H1 (cell line): ENCODE measurements at regions not wholly inside any gene's neighbourhood (a gene's known extent, or its start where the extent isn't known, plus 50 kb on each side); places are given as distances from the start of the nearest gene placed in this dataset.

Experiments used
- CTCF ChIA-PET: fragments of 300-600 bp; sonication (Branson Sonifier 250); formaldehyde crosslinking; loops from one replicate; lab custom pipeline; 2021; ENCODE audit not compliant: partially characterized antibody; lab: Charles Lee
- POLR2A ChIA-PET: fragments of 300-600 bp; sonication (Branson Sonifier 250); formaldehyde crosslinking; loops from one replicate; lab custom pipeline; 2021; ENCODE audit warnings: inconsistent platforms; ENCODE audit not compliant: partially characterized antibody; lab: Charles Lee
- DNase-seq, 2 experiments: peaks; one replicate each; pipeline versions ENCODE4 v3.0.0 to v3.0.0-alpha.2; 2010 to 2022; ENCODE audit warnings: low spot score in 2 of 2, low read depth in 1 of 2, mixed read lengths in 1 of 2
- FAIRE-seq: peaks from 2 replicates; lab custom pipeline; 2011; peaks lifted over from hg19 to GRCh38; lab: Jason Lieb, UNC
- H2AFZ ChIP-seq: 2 replicates; pipeline ENCODE4 v1.8.1; 2012; ENCODE audit warnings: low read length, inconsistent platforms
- H2AK5ac ChIP-seq: 2 replicates; pipeline ENCODE4 v1.6.1; 2013; ENCODE audit warnings: low read depth, low read length
- H2BK120ac ChIP-seq: replicated peaks from 2 replicates; pipeline ENCODE3; 2013; ENCODE audit warnings: low read depth, low read length, inconsistent platforms
- H2BK12ac ChIP-seq: 2 replicates; pipeline ENCODE4 v1.6.1; 2013; ENCODE audit warnings: low read depth, low read length
- H2BK15ac ChIP-seq: 2 replicates; pipeline ENCODE4 v1.6.1; 2013; ENCODE audit warnings: low read length
- H2BK20ac ChIP-seq: 2 replicates; pipeline ENCODE4 v1.6.1; 2013; ENCODE audit warnings: low read length
- H2BK5ac ChIP-seq: 2 replicates; pipeline ENCODE4 v1.6.1; 2013; ENCODE audit warnings: low read depth, low read length
- H3K14ac ChIP-seq: 2 replicates; pipeline ENCODE4 v1.6.1; 2013; ENCODE audit warnings: inconsistent platforms; ENCODE audit not compliant: insufficient read length
- H3K18ac ChIP-seq: 2 replicates; pipeline ENCODE4 v1.6.1; 2013; ENCODE audit warnings: low read length; ENCODE audit errors: extremely low read depth
- H3K23ac ChIP-seq: 2 replicates; pipeline ENCODE4 v1.6.1; 2013; ENCODE audit warnings: inconsistent platforms; ENCODE audit not compliant: insufficient read length
- H3K23me2 ChIP-seq: 2 replicates; pipeline ENCODE4 v1.6.1; 2013; ENCODE audit warnings: low read depth, low read length
- H3K27ac ChIP-seq: 2 replicates; pipeline ENCODE4 v1.6.1; 2011; ENCODE audit warnings: low read depth, low read length, inconsistent platforms
- H3K27me3 ChIP-seq, 4 experiments: replicated peaks in 1 of 4; 1 replicate in 1 of 4; 2 replicates in 3 of 4; pipeline versions ENCODE4 v1.6.1 to v1.8.1; 2011 to 2013; ENCODE audit warnings: low read length in 3 of 4, mild to moderate bottlenecking in 3 of 4, inconsistent platforms in 2 of 4, mixed read lengths in 2 of 4, moderate library complexity in 1 of 4; ENCODE audit not compliant: control insufficient read depth in 3 of 4, insufficient read depth in 3 of 4; ENCODE audit errors: extremely low read depth in 1 of 4
- H3K36me3 ChIP-seq, 4 experiments: 2 replicates each; pipeline versions ENCODE4 v1.6.1 to v1.8.1; 2011 to 2013; ENCODE audit warnings: mild to moderate bottlenecking in 4 of 4, low read length in 3 of 4, moderate library complexity in 2 of 4, control low read depth in 1 of 4, inconsistent platforms in 1 of 4; ENCODE audit not compliant: insufficient read depth in 4 of 4, control insufficient read depth in 2 of 4
- H3K4ac ChIP-seq: replicated peaks from 2 replicates; pipeline ENCODE3; 2013; ENCODE audit warnings: low read length, low read depth, mixed read lengths, inconsistent platforms; ENCODE audit not compliant: insufficient read length
- H3K4me1 ChIP-seq, 4 experiments: replicated peaks in 1 of 4; 1 replicate in 1 of 4; 2 replicates in 3 of 4; pipeline versions ENCODE4 v1.6.1 to v1.8.1; 2011 to 2013; ENCODE audit warnings: low read length in 3 of 4, inconsistent platforms in 2 of 4, mixed read lengths in 1 of 4; ENCODE audit not compliant: insufficient read depth in 4 of 4, control insufficient read depth in 3 of 4
- H3K4me2 ChIP-seq, 2 experiments: 2 replicates each; pipeline versions ENCODE4 v1.6.1 to v1.8.1; 2011 to 2013; ENCODE audit warnings: low read depth in 2 of 2, low read length in 2 of 2, control low read depth in 1 of 2, inconsistent platforms in 1 of 2, mild to moderate bottlenecking in 1 of 2; ENCODE audit not compliant: insufficient read depth in 1 of 2
- H3K4me3 ChIP-seq, 4 experiments: fragments of 200-600, 300-600 bp in 1 of 4; sonication (generic), shearing (Covaris generic), sonication (Bioruptor Twin) in 1 of 4; 2 replicates each; pipeline versions ENCODE4 v1.5.1 to v1.8.1; 2011 to 2016; ENCODE audit warnings: low read length in 4 of 4, low read depth in 3 of 4, control low read depth in 2 of 4, inconsistent platforms in 2 of 4, mild to moderate bottlenecking in 2 of 4, mixed read lengths in 1 of 4, moderate library complexity in 1 of 4; ENCODE audit not compliant: insufficient read depth in 2 of 4; ENCODE audit errors: extremely low read depth in 1 of 4
- H3K56ac ChIP-seq: replicated peaks from 2 replicates; pipeline ENCODE3; 2013; ENCODE audit warnings: low read depth, mild to moderate bottlenecking, mixed read lengths, low read length, inconsistent platforms; ENCODE audit not compliant: insufficient read length
- H3K79me1 ChIP-seq: 2 replicates; pipeline ENCODE4 v1.6.1; 2013; ENCODE audit warnings: low read depth, low read length, control low read depth
- H3K79me2 ChIP-seq, 2 experiments: 2 replicates each; pipeline versions ENCODE4 v1.6.1 to v1.8.1; 2012 to 2013; ENCODE audit warnings: low read length in 2 of 2, mild to moderate bottlenecking in 2 of 2, inconsistent platforms in 1 of 2; ENCODE audit not compliant: insufficient read depth in 2 of 2, control insufficient read depth in 1 of 2
- H3K9ac ChIP-seq, 4 experiments: replicated peaks in 1 of 4; 1 replicate in 1 of 4; 2 replicates in 3 of 4; pipeline versions ENCODE4 v1.6.1 to v1.8.1; 2011 to 2013; ENCODE audit warnings: low read depth in 3 of 4, low read length in 3 of 4, control low read depth in 2 of 4, mild to moderate bottlenecking in 2 of 4, moderate library complexity in 2 of 4, inconsistent platforms in 1 of 4; ENCODE audit errors: extremely low read depth in 1 of 4
- H3K9me3 ChIP-seq, 2 experiments: 2 replicates each; pipeline versions ENCODE4 v1.6.1 to v1.8.1; 2012 to 2013; ENCODE audit warnings: mild to moderate bottlenecking in 2 of 2, moderate library complexity in 2 of 2, control low read depth in 1 of 2, inconsistent platforms in 1 of 2, low read depth in 1 of 2, low read length in 1 of 2, mixed read lengths in 1 of 2; ENCODE audit not compliant: insufficient read depth in 2 of 2
- H4K20me1 ChIP-seq, 2 experiments: replicated peaks in 1 of 2; 2 replicates each; pipeline versions ENCODE3 to v1.8.1; 2011 to 2013; ENCODE audit warnings: inconsistent platforms in 2 of 2, low read length in 2 of 2, mild to moderate bottlenecking in 1 of 2; ENCODE audit not compliant: insufficient read depth in 2 of 2, control insufficient read depth in 1 of 2
- H4K5ac ChIP-seq: 2 replicates; pipeline ENCODE4 v1.6.1; 2013; ENCODE audit warnings: low read length, low read depth, mixed read lengths, inconsistent platforms; ENCODE audit not compliant: insufficient read length
- H4K8ac ChIP-seq: 2 replicates; pipeline ENCODE4 v1.8.0; 2013; ENCODE audit warnings: mild to moderate bottlenecking, moderate library complexity, low read length, inconsistent platforms; ENCODE audit not compliant: insufficient read depth; ENCODE audit errors: extremely low read depth
- H4K91ac ChIP-seq: replicated peaks from 2 replicates; pipeline ENCODE3; 2013; ENCODE audit warnings: low read length, mixed read lengths, inconsistent platforms; ENCODE audit not compliant: insufficient read length
- EZH2 ChIP-seq: fragments of 200-600 bp; sonication (generic); IDR thresholded peaks from 2 replicates; pipeline ENCODE4 v1.7.1; 2012; ENCODE audit warnings: low read depth, mild to moderate bottlenecking, moderate library complexity, low read length, inconsistent platforms; ENCODE audit not compliant: severe bottlenecking
- WGBS, 2 experiments: shearing (Covaris generic) in 1 of 2; methylation state at CpG; one replicate each; pipeline versions ENCODE4 v1.1.6 to v1.1.7; 2013 to 2015; ENCODE audit warnings: low lambda C conversion rate in 2 of 2, mixed read lengths in 2 of 2, inconsistent platforms in 1 of 2, low coverage in 1 of 2, missing lambda C conversion rate in 1 of 2; ENCODE audit not compliant: insufficient replicate concordance in 2 of 2, insufficient coverage in 1 of 2, insufficient read length in 1 of 2; ENCODE audit errors: extremely low coverage in 1 of 2, missing lambda C conversion rate in 1 of 2; 5-methylcytosine and 5-hydroxymethylcytosine counted together

DNA sequence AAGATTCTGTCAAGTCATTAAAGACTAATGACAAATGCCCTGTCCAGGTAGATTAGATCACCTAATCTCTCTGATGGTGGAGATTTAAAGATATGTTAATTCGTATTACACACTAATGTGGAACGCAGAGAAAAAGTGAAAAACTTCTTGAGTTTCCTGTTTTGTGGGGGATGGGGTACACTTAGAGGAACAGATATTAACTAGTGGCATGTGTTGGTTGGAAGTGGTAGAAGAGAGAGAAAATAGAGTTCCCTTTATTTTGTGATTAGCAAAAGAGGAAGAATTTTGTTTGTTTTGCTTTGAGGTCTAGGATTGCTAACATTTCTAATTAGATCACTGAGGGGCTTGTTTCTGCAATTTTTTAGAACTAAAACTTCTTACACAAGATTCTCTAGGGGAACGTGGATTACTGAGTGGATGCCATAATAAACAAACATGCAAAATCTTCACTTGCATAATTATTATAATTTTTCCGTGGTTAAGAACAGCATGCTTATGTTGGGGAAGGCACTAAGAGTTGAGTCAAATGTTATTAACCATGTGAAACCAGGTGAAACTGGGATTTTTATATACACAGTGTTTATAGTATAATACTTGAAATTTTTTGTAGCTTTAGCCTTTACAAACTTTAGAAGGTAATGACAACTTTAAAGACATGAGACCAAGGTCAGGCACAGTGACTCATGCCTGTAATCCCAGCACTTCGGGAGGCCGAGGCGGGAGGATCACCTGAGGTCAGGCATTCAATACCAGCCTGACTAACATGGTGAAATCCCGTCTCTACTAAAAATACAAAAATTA lies 97.4 kb upstream of the STK17B start:
- FAIRE-seq (no peak), DNase-seq (no peak)
- no peak overlapping the region for H3K23ac ChIP-seq
- no peaks in the 10 kb centered on the region for H3K36me3 ChIP-seq
- H2BK12ac ChIP-seq, result no peak overlapping the region
- no peak overlapping the region for H2AFZ ChIP-seq
- H3K14ac ChIP-seq, result no peak overlapping the region
- H4K5ac ChIP-seq, result no peak overlapping the region
- no peaks in the 10 kb centered on the region for H3K79me1 ChIP-seq
- no peak overlapping the region for H4K8ac ChIP-seq
- H4K20me1 ChIP-seq, result no peaks in the 10 kb centered on the region
- CTCF ChIA-PET, result interaction anchor here (0.8 to 1.2 kb wide), 2 partner anchors 7 to 161 kb away, joined by 3 read pairs; no protein-coding TSS in a partner anchor
- H2BK15ac ChIP-seq, result no peak overlapping the region
- H3K4me1 ChIP-seq, result no peaks in the 10 kb centered on the region
- H3K9me3 ChIP-seq, result no peaks in the 10 kb centered on the region
- POLR2A ChIA-PET, result no interaction called here
- no peak overlapping the region for H3K56ac ChIP-seq
- H3K4me2 ChIP-seq, result no peak overlapping the region
- H2BK120ac ChIP-seq, result no peak overlapping the region
- no peaks in the 10 kb centered on the region for H3K27me3 ChIP-seq
- H4K91ac ChIP-seq, result no peak overlapping the region
- no peak overlapping the region for H3K18ac ChIP-seq
- no peaks in the 10 kb centered on the region for H3K23me2 ChIP-seq
- WGBS, 2 experiments, result 77% methylated on average over 8 of the region's 8 CpGs; no CpG with 5 or more reads in 1 of the 2 experiments
- TF ChIP-seq EZH2, result no peak
- H3K4me3 ChIP-seq, result no peak overlapping the region
- no peak overlapping the region for H3K4ac ChIP-seq
- H2BK5ac ChIP-seq, result no peak overlapping the region
- H3K79me2 ChIP-seq, result no peaks in the 10 kb centered on the region
- no peak overlapping the region for H2BK20ac ChIP-seq
- H3K27ac ChIP-seq, result no peak overlapping the region
- H2AK5ac ChIP-seq, result no peak overlapping the region
- H3K9ac ChIP-seq, result no peak overlapping the region
